GM12878 (cell line): ENCODE measurements at regions not wholly inside any gene's neighbourhood (a gene's known extent, or its start where the extent isn't known, plus 50 kb on each side); places are given as distances from the start of the nearest gene placed in this dataset.
"Not testable (repeated sequence)": the region's sequence is repeated elsewhere in the genome, so short reads cannot be mapped to it uniquely, and the experiment has no call there.

ENCODE experiments used
- ATAC-seq: fragments of 200-7000 bp; cut with Tn5 transposase; 3 replicates; pipeline ENCODE4 v1.9.1; 2020; ENCODE audit warnings: mild to moderate bottlenecking, moderate library complexity
- BruUV-seq: library from RNA; stranded (reverse); fragments of 400-500 nt; replicated peaks from 2 replicates; lab custom pipeline; 2021; lab: Mats Ljungman, UMichigan
- CTCF ChIA-PET: fragments of 300-600 bp; sonication (Branson Sonifier 250); formaldehyde crosslinking; extraction: SDS; loops from one replicate; lab custom pipeline; 2021; ENCODE audit warnings: inconsistent platforms; lab: Yijun Ruan, JAX
- POLR2A ChIA-PET: fragments of 350-600 bp; formaldehyde crosslinking; extraction: SDS; loops from one replicate; lab custom pipeline; 2021; ENCODE audit warnings: inconsistent platforms; lab: Charles Lee
- RAD21 ChIA-PET: fragments of 300-600 bp; sonication (Branson Sonifier 250); formaldehyde crosslinking; loops from one replicate; lab custom pipeline; 2023; ENCODE audit warnings: antibody characterized with exemption; ENCODE audit not compliant: unreplicated experiment; lab: Charles Lee
- SMC1A ChIA-PET: fragments of 300-600 bp; sonication (Branson Sonifier 250); formaldehyde crosslinking; loops from one replicate; lab custom pipeline; 2023; ENCODE audit not compliant: unreplicated experiment, uncharacterized antibody; lab: Charles Lee
- DNase-seq: peaks from one replicate; pipeline ENCODE4 v3.0.0-alpha.2; 2011; ENCODE audit warnings: low read depth, low spot score
- FAIRE-seq: peaks from 3 replicates; lab custom pipeline; 2011; peaks lifted over from hg19 to GRCh38; lab: Jason Lieb, UNC
- H2AFZ ChIP-seq: 2 replicates; pipeline ENCODE4 v1.6.0; 2011; ENCODE audit warnings: low read depth, low read length, control low read depth; ENCODE audit not compliant: control insufficient read depth
- H3K27ac ChIP-seq: 2 replicates; pipeline ENCODE4 v1.5.1; 2011; ENCODE audit warnings: control low read depth; ENCODE audit not compliant: control insufficient read depth, insufficient read depth
- H3K27me3 ChIP-seq, 2 experiments: replicated peaks in 1 of 2; 2 replicates each; pipeline versions ENCODE4 v1.6.0 to v1.6.1; 2011; ENCODE audit warnings: low read length in 1 of 2; ENCODE audit not compliant: control insufficient read depth in 2 of 2, insufficient read depth in 2 of 2
- H3K36me3 ChIP-seq, 2 experiments: 2 replicates each; pipeline ENCODE4 v1.5.1; 2011; ENCODE audit warnings: low read length in 1 of 2; ENCODE audit not compliant: control insufficient read depth in 2 of 2, insufficient read depth in 2 of 2
- H3K4me1 ChIP-seq: 2 replicates; pipeline ENCODE4 v1.6.1; 2011; ENCODE audit warnings: mild to moderate bottlenecking, low read length, moderate library complexity, mixed read lengths; ENCODE audit not compliant: control insufficient read depth, insufficient read depth
- H3K4me2 ChIP-seq: 2 replicates; pipeline ENCODE4 v1.6.0; 2011; ENCODE audit warnings: control low read depth; ENCODE audit not compliant: control insufficient read depth, insufficient read depth
- H3K4me3 ChIP-seq: fragments of 200-600 bp; sonication (generic); 2 replicates; pipeline ENCODE4 v1.5.1; 2016
- H3K79me2 ChIP-seq: 2 replicates; pipeline ENCODE4 v1.6.0; 2011; ENCODE audit warnings: low read length; ENCODE audit not compliant: control insufficient read depth, insufficient read depth
- H3K9ac ChIP-seq: 2 replicates; pipeline ENCODE4 v1.8.0; 2011; ENCODE audit warnings: low read length, control low read depth, mixed read lengths; ENCODE audit not compliant: control insufficient read depth, insufficient read depth
- H3K9me3 ChIP-seq: replicated peaks from 3 replicates; pipeline ENCODE4 v1.5.1; 2011; ENCODE audit warnings: mild to moderate bottlenecking, low read length; ENCODE audit not compliant: control insufficient read depth, insufficient read depth
- H4K20me1 ChIP-seq: 2 replicates; pipeline ENCODE4 v1.6.0; 2011; ENCODE audit not compliant: control insufficient read depth, insufficient read depth
- ATF7 ChIP-seq: fragments of 450-650 bp; IDR thresholded peaks from 2 replicates; pipeline ENCODE4 v1.6.1; 2016; ENCODE audit warnings: low read depth, mild to moderate bottlenecking
- IRF4 ChIP-seq: IDR thresholded peaks from 2 replicates; pipeline ENCODE4 v1.6.1; 2011; ENCODE audit warnings: low read depth, low read length
- NFYA ChIP-seq: IDR thresholded peaks from 2 replicates; pipeline ENCODE4 v1.6.1; 2011; ENCODE audit warnings: low read depth, mild to moderate bottlenecking, low read length, improper control_type of control experiment, borderline replicate concordance
- RUNX3 ChIP-seq: IDR thresholded peaks from 2 replicates; pipeline ENCODE4 v1.6.1; 2012; ENCODE audit warnings: low read length, inconsistent platforms
- YY1 ChIP-seq: IDR thresholded peaks from 2 replicates; pipeline ENCODE4 v1.6.1; 2011; ENCODE audit warnings: low read depth, mild to moderate bottlenecking, low read length
- WGBS: methylation state at CpG from one replicate; pipeline ENCODE4 v1.1.6; 2016; ENCODE audit warnings: low lambda C conversion rate; ENCODE audit not compliant: insufficient replicate concordance, insufficient coverage; ENCODE audit errors: missing lambda C conversion rate; 5-methylcytosine and 5-hydroxymethylcytosine counted together
- in situ Hi-C: fragments of 300-500 bp; cut with MboI; formaldehyde crosslinking; loops from 9 replicates; pipeline ENCODE4 v1.14.3; 2018; ENCODE audit warnings: mixed read lengths
- intact Hi-C: fragments of 100-400 bp; cut with micrococcal nuclease; formaldehyde crosslinking; loops from one replicate; pipeline ENCODE4 v1.14.2; 2022; ENCODE audit not compliant: unreplicated experiment
- TF ChIP-seq, protein P1 (sequence below): fragments of 450-650 bp; IDR thresholded peaks from 2 replicates; pipeline ENCODE4 v1.6.1; 2017; ENCODE audit warnings: antibody characterized with exemption, mild to moderate bottlenecking, moderate library complexity
- TF ChIP-seq, protein P2 (sequence below): IDR thresholded peaks from 2 replicates; pipeline ENCODE4 v1.6.1; 2012; ENCODE audit warnings: low read depth, low read length, improper control_type of control experiment

DNA sequence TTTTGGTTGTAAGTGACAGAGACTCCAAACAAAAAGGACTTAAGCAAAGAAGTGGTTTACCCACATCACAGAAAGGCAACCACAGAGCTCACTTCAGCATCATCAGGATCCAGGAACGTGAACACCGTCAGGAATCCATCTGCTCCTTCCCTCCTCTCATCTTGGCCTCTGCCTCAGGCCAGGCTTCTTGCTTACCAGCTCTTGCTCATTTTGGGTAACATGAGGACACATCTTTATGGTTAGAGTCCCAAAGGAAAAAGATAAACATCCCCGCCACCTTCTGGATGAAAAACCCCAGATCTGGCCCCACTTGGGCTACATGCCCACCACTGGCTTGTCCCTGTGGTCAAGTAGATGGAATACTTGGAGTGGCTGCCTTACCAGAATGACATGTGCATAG is 176.8 kb upstream of the RPL34 start (continued):
- TF ChIP-seq, protein P1, sequence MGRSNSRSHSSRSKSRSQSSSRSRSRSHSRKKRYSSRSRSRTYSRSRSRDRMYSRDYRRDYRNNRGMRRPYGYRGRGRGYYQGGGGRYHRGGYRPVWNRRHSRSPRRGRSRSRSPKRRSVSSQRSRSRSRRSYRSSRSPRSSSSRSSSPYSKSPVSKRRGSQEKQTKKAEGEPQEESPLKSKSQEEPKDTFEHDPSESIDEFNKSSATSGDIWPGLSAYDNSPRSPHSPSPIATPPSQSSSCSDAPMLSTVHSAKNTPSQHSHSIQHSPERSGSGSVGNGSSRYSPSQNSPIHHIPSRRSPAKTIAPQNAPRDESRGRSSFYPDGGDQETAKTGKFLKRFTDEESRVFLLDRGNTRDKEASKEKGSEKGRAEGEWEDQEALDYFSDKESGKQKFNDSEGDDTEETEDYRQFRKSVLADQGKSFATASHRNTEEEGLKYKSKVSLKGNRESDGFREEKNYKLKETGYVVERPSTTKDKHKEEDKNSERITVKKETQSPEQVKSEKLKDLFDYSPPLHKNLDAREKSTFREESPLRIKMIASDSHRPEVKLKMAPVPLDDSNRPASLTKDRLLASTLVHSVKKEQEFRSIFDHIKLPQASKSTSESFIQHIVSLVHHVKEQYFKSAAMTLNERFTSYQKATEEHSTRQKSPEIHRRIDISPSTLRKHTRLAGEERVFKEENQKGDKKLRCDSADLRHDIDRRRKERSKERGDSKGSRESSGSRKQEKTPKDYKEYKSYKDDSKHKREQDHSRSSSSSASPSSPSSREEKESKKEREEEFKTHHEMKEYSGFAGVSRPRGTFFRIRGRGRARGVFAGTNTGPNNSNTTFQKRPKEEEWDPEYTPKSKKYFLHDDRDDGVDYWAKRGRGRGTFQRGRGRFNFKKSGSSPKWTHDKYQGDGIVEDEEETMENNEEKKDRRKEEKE: no peak
- TF ChIP-seq ATF7 (no peak), IRF4 (no peak)

DNA sequence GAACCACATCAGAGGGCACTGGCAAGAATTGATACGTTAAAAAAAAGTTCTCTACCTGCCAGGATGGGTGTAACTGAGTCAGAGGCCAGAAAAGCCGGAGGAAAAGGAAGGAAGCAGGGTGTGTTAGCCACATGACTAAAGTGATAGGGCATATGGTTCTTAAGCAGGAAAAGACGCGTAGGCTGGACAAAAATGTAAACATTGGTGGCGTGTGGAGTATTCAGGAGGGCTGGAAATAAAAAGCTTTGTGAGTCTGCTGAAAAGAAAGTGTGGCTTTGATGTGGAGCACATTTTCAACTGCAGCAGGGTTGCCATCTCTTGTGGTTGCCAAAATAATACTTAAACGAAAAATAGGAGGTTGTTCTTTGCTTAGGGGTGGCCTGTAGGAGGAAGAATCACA is 186.5 kb upstream of the RPL34 start:
- DNase-seq: no peak
- Histone ChIP-seq H3K79me2 (no peaks in the 10 kb centered on the region), H3K4me1 (no peaks in the 10 kb centered on the region), H3K9me3 (no peaks in the 10 kb centered on the region), H3K4me3 (no peak overlapping the region), H3K27me3 (no peaks in the 10 kb centered on the region), H2AFZ (no peak overlapping the region), H4K20me1 (no peaks in the 10 kb centered on the region), H3K36me3 (no peaks in the 10 kb centered on the region), H3K9ac (no peak overlapping the region), H3K4me2 (no peak overlapping the region), H3K27ac (no peak overlapping the region)
- BruUV-seq: no TSS peak
- no peak for ATAC-seq
- intact Hi-C loops (no loop called here), in situ Hi-C loops (no loop called here)
- RAD21 ChIA-PET: no interaction called here
- no peak for TF ChIP-seq RUNX3
- TF ChIP-seq YY1: no peak
- no peak for TF ChIP-seq NFYA
- TF ChIP-seq, protein P2, sequence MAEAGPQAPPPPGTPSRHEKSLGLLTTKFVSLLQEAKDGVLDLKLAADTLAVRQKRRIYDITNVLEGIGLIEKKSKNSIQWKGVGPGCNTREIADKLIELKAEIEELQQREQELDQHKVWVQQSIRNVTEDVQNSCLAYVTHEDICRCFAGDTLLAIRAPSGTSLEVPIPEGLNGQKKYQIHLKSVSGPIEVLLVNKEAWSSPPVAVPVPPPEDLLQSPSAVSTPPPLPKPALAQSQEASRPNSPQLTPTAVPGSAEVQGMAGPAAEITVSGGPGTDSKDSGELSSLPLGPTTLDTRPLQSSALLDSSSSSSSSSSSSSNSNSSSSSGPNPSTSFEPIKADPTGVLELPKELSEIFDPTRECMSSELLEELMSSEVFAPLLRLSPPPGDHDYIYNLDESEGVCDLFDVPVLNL: no peak
- POLR2A ChIA-PET: no interaction called here
- SMC1A ChIA-PET: no interaction called here
- CTCF ChIA-PET: no interaction called here
- no peak for FAIRE-seq
- WGBS: 40% methylated on average over 6 of the region's 6 CpGs

DNA sequence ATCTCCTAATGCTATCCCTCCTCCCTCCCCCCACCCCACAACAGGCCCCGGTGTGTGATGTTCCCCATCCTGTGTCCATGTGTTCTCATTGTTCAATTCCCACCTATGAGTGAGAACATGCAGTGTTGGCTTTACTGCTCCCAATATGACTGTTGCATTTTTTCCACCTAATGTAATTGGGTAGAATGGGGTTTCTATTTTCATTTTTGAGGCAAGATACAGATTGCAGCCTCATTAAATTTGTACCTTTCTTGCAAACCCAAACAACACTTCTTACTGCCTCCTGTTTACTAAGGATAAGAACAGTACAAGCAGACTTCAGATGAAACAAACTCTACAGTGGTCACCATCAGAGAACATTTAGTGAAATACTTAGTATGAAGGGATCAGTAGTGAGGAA is 187.0 kb upstream of the RPL34 start:
- DNase-seq, H3K4me2 ChIP-seq, H3K9ac ChIP-seq, H3K36me3 ChIP-seq, H4K20me1 ChIP-seq, intact Hi-C loops, H3K27ac ChIP-seq, H3K4me1 ChIP-seq, H3K4me3 ChIP-seq, BruUV-seq, SMC1A ChIA-PET, RAD21 ChIA-PET, H3K79me2 ChIP-seq, H3K9me3 ChIP-seq, H2AFZ ChIP-seq, FAIRE-seq, in situ Hi-C loops, H3K27me3 ChIP-seq, CTCF ChIA-PET, POLR2A ChIA-PET, ATAC-seq: not testable (repeated sequence)
- WGBS: 0% methylated on average over 1 of the region's 1 CpG
